HG03135 (cell line): ENCODE measurements at regions not wholly inside any gene's neighbourhood (a gene's known extent, or its start where the extent isn't known, plus 50 kb on each side); places are given as distances from the start of the nearest gene placed in this dataset.
"Not testable (repeated sequence)": the region's sequence is repeated elsewhere in the genome, so short reads cannot be mapped to it uniquely, and the experiment has no call there.

ENCODE experiments used
- ATAC-seq: cut with Tn5 transposase; IDR thresholded peaks from one replicate; pipeline ENCODE4 v1.9.1; 2021; ENCODE audit warnings: mild to moderate bottlenecking, moderate library complexity; ENCODE audit not compliant: unreplicated experiment

DNA sequence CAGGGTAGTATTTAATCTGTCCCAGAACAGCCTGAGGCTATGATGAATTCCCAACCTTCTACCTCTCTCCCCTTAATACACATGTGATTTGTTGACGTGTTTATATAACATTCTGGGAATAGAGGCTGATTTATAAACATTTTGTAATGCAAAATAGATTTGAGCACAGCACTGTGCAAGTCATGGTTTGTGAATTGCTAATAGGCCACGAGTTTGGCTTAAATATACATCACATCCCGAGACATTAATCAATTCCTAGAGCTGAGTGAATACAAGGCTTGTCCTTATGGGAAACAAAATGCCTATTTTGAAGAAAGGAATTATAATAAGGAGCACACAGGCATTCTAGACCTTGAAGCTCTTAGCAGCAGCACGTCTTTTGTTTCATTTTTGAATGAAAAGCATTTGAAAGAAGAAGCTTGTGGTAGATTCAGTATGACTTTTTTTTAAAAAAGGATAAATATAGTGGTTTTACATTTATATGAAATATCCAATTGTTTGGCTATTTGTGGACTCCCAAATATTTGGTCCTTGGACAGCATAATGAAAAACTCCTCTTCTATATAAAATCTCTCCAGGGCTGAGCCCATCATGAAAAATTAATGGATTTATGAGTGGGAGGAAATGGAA, 116.4 kb downstream of the SLC17A6 start:
- ATAC-seq = no peak

DNA sequence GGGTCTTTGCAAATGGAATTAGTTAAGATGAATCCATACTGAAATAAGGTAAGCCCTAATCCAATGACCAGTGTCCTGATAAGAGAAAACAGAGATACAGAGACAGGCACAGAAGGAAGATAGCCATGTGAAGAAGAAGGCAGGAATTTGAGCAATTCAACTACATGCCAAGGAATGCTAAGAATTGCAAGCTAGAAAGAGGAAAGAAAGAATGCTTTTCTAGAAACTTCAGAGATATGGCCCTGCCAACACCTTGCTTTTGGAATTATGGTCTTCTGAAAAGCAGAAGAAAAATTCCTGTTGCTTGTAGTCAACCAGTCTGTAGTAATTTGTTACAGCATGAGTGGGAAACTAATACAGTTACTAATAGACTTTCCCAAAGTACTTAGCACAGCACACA, 111.3 kb downstream of the SLC17A6 start:
- no peak for ATAC-seq

DNA sequence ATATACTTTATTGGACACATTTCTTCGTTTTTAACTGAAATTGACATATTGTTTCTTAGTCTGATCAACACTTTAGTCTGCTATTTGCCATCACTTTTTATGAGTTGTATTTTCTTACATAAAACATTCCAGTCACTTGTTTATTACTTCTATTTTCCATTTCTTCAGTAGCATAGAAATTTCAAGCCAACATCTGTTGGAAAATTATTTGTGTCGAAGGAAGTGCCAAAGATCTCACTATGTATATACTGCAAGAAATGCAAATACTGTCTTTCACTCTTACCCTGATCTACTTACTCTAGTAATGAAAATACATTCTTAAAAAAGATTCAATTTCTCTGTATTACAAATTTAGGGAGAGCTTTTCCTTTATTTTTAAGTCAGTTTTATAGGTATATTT, 105.9 kb downstream of the SLC17A6 start:
- no peak for ATAC-seq

DNA sequence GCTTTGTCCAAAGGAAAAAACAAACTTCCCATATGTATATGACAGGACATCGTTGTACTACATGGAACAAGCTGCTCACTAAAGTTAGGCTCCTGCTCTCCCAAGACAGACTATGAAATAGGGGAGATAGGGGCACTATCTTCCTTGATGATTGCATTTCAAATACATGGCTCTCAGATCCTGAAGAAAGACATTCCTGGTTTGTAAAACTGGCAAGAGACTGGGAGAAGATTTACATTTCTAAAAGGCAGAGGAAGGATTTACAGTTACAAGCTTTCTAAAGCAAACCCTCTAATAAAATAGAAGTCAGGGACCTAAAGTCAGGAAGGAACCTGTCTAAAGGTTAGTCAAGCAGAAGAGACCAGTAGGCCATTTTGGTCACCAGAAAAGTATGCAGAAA, 103.7 kb downstream of the SLC17A6 start:
- ATAC-seq = no peak

DNA sequence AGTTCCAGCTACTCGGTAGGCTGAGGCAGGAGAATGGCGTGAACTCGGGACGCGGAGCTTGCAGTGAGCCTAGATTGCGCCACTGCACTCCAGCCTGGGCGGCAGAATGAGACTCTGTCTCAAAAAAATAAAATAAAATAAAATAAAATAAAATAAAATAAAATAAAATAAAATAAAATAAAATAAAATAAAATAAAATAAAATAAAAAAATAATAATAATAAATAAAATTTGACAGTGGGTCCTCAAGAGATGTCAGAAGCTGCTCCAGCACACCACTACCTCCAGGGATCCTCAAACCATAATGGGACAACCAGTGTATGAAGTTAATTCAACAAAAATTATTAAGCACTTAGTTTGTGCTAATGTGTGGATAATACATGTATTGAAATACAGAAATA, 97.4 kb downstream of the SLC17A6 start:
- not testable (repeated sequence) for ATAC-seq

DNA sequence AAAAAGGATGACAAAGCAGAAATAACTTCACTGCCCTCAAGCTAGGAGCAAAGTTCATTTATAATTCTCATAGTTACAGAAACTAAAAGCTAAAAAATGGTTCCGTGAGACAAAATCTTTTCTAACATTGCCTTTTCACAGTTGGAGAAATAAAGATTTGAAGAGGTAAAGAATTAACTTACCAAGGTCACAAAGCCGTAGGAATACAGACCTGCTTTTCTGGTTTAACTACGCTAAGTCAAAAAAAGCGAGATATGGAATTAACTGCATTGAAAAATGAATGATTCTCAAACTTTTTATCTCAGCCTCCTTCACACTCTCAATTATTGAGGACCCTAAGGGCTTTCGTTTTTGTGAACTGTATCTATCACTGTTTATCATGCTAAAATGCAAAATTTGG, 95.3 kb downstream of the SLC17A6 start:
- no peak for ATAC-seq

DNA sequence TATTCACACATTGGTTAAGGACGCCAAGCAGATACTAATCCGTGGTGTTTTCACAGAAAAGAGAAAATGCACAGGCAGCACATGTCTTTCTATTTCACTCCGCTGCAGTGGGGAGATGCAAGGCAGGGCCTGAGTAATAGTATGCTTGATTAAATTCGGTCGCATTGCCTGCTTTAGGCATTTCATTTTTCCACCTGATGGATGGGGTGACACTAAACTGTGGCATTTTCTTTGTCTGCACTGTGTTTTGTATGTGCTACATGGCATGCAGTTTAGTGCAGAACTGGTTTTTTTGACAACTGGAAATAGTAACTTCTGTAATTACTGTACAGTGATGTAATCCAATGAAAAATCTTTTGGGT, 94.9 kb downstream of the SLC17A6 start:
- ATAC-seq = no peak

DNA sequence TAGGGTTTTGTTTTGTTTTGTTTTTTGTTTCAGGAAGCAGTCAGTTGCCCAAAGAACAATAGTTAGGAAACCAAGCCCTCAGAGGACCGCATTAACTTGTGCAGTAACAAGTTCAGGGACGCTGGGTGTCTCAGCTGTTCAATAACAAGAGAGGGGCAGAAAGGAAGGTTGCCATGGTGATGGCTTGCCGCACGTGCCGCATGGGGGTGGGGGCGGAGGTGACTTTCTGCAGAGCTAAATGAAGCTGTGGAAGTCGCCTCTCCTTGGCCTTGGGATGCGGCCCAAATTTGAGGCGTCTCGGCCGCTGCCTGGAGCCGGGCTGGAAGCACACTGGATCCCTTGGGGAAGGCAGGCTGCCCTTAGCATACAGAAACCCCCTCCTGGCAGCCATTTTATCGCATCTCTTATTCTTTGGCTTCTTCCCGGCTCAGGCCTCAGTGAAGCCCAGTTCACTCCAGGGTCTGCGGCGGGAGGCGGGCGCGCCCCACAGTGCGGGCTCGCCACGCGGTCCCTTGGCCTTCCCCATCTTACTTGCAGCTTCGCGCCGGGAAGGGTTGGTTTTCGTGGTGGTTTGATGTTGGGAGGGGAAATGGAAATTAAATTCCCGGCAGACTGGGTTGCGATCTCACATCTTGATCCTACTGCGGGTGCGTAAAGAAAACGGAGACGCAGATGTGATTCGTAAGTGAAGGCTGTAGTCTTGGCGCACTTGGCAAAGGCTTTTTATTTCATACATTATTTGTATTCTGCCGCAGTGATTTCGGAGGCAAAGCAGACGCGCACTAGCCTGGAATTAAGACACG, 94.3 kb downstream of the SLC17A6 start:
- no peak for ATAC-seq

DNA sequence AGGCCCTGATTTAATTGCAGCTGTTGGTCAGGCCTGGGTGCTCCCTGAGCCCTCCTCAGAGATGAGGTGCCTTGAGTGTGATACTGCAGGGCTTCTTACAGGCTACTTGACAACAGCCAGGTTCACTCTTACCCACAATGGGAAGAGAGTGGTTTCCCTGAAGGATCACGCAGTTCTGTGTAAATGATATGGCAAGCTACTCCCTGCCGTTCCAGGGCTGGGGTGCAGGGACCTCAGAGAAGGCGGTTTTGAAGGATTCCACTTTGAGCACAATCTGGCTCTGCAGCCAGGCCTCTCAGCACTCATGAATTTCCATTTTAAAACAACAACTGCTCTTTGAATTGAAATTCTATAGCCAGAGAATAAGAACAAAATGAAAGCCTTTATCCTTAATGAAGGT, 92.9 kb downstream of the SLC17A6 start:
- ATAC-seq = no peak

DNA sequence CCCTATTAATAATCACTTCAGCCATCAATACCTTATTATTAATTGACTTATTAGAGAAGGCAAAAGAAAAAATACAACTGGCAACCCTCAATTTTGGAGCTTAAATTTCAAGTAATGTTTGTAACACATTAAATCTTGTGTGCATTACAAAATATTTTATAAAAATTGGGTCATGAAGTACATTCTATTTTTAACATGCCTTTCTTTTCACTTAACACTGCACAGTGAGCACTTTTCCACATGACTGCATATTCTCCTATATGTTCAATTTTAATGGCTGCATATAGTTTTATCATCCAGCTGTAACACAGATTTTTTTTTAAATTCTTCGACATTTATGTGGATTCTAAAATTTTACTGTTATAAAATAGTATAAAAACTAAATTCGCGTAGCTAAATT, 92.5 kb downstream of the SLC17A6 start:
- no peak for ATAC-seq

DNA sequence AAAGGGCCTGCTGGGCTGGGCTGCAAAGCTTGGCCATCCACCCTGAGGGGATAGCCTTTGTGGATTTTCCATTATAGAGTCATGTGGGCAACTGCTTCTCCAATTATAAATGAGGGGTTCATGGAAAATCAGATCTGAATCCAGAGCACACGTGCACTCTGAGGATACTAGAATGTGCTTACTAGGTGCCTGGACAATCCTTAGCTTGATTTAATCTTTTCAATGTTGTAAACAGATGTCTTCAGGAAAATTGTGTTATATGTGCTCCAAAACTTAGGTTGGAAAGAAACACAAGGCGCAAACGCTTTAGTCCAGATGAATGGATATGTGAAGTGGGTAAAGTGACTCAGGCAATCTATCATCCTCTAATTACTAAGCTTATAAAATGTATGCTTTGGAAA, 92.0 kb downstream of the SLC17A6 start:
- no peak for ATAC-seq
